ENCODE measurements at regions not wholly inside any gene's neighbourhood (a gene's known extent, or its start where the extent isn't known, plus 50 kb on each side); places are given as distances from the start of the nearest gene placed in this dataset.
"Not testable (repeated sequence)": the region's sequence is repeated elsewhere in the genome, so short reads cannot be mapped to it uniquely, and the experiment has no call there.

DNA sequence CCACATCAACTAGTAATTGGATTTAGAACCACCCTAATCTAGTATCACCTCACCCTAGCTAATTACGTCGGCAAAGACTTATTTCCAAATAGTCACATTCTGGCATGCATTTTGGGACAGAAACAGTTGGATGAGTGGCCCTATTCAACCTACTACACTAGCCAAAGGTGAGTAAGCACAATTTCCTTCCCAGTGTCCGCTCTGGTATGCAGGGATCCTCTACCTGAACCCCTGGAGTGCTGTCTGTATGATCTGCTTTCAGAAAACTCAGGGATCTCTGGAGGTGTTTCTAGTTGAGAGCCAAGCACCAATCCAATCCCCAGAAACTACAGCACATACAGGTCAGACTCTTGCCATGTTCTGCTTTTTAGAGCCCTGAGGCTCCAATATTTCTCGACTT, 717.4 kb upstream of the MANEA start:
- Mint-ChIP-seq H3K9me3 (ENCODE audit: low read depth) (peaks cover 2% of the 10 kb centered on the region), H3K27ac (ENCODE audit: unreplicated experiment) (no peak overlapping the region), H3K27me3 (ENCODE audit: low read depth) (no peaks in the 10 kb centered on the region), H3K4me3 (ENCODE audit: unreplicated experiment) (no peak overlapping the region), H3K36me3 (ENCODE audit: low read depth) (peaks cover 2% of the 10 kb centered on the region), H3K4me1 (ENCODE audit: low read depth) (no peaks in the 10 kb centered on the region)
- TF ChIP-seq, protein P1, sequence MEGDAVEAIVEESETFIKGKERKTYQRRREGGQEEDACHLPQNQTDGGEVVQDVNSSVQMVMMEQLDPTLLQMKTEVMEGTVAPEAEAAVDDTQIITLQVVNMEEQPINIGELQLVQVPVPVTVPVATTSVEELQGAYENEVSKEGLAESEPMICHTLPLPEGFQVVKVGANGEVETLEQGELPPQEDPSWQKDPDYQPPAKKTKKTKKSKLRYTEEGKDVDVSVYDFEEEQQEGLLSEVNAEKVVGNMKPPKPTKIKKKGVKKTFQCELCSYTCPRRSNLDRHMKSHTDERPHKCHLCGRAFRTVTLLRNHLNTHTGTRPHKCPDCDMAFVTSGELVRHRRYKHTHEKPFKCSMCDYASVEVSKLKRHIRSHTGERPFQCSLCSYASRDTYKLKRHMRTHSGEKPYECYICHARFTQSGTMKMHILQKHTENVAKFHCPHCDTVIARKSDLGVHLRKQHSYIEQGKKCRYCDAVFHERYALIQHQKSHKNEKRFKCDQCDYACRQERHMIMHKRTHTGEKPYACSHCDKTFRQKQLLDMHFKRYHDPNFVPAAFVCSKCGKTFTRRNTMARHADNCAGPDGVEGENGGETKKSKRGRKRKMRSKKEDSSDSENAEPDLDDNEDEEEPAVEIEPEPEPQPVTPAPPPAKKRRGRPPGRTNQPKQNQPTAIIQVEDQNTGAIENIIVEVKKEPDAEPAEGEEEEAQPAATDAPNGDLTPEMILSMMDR (IDR thresholded peaks at IDR 0.05): no peak
- DNase-seq (ENCODE audit: low spot score): no peak

DNA sequence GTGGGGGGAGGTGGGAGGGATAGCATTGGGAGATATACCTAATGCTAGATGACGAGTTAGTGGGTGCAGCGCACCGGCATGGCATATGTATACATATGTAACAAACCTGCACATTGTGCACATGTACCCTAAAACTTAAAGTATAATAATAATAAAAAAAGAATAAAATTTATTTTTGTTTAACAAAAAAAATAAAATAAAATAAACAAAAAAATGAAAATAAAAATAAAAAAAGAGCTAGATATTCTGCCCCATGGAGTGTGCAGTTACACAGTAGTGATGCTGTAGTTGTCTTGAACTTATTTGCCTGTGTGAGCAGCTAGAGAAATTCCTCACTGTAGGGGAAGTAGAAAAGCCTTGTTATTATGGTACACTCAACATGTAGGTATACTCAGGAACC, 720.3 kb upstream of the MANEA start:
- DNase-seq (ENCODE audit: low spot score); H3K4me1 Mint-ChIP-seq (ENCODE audit: low read depth); H3K4me3 Mint-ChIP-seq (ENCODE audit: unreplicated experiment); H3K27me3 Mint-ChIP-seq (ENCODE audit: low read depth); H3K36me3 Mint-ChIP-seq (ENCODE audit: low read depth); H3K27ac Mint-ChIP-seq (ENCODE audit: unreplicated experiment): not testable (repeated sequence)
- peaks cover 13% of the 10 kb centered on the region for H3K9me3 Mint-ChIP-seq (ENCODE audit: low read depth)

DNA sequence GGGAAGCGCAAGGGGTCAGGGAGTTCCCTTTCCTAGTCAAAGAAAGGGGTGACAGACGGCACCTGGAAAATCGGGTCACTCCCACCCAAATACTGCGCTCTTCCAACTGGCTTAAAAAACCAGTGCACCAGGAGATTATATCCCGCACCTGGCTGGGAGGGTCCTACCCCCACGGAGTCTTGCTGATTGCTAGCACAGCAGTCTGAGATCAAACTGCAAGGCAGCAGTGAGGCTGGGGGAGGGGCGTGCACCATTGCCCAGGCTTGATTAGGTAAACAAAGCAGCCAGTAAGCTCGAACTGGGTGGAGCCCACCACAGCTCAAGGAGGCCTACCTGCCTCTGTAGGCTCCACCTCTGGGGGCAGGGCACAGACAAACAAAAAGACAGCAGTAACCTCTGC, 726.0 kb upstream of the MANEA start:
- H3K27me3 Mint-ChIP-seq (ENCODE audit: low read depth); H3K27ac Mint-ChIP-seq (ENCODE audit: unreplicated experiment); H3K4me3 Mint-ChIP-seq (ENCODE audit: unreplicated experiment); H3K4me1 Mint-ChIP-seq (ENCODE audit: low read depth); H3K36me3 Mint-ChIP-seq (ENCODE audit: low read depth): not testable (repeated sequence)
- H3K9me3 Mint-ChIP-seq (ENCODE audit: low read depth): peaks cover 16% of the 10 kb centered on the region
- DNase-seq (ENCODE audit: low spot score): peak; percentile 41

DNA sequence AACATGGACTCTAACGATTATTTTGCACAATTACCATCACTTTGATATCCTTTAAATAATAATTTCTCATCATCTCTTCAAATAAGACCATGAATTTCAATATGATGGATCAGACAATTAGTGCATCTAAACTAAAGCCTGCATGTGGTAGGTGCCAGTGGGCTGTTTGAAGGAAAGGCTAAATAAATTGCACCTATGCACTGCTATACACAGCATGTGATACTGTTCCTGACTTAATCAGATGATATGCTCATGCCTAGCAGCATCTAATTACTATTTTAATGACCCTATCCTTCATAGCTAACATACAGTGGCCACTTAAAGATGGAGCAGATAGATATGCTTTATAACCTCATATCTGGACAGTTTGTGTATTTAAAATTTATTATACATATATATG, 731.6 kb upstream of the MANEA start:
- H3K36me3 Mint-ChIP-seq (ENCODE audit: low read depth): no peaks in the 10 kb centered on the region
- H3K27ac Mint-ChIP-seq (ENCODE audit: unreplicated experiment): no peak overlapping the region
- no peaks in the 10 kb centered on the region for H3K4me1 Mint-ChIP-seq (ENCODE audit: low read depth)
- no peak for DNase-seq (ENCODE audit: low spot score)
- H3K27me3 Mint-ChIP-seq (ENCODE audit: low read depth): peaks cover 3% of the 10 kb centered on the region
- no peak overlapping the region for H3K4me3 Mint-ChIP-seq (ENCODE audit: unreplicated experiment)
- TF ChIP-seq, protein P1 (IDR thresholded peaks at IDR 0.05): no peak
- peaks cover under 1% of the 10 kb centered on the region for H3K9me3 Mint-ChIP-seq (ENCODE audit: low read depth)

DNA sequence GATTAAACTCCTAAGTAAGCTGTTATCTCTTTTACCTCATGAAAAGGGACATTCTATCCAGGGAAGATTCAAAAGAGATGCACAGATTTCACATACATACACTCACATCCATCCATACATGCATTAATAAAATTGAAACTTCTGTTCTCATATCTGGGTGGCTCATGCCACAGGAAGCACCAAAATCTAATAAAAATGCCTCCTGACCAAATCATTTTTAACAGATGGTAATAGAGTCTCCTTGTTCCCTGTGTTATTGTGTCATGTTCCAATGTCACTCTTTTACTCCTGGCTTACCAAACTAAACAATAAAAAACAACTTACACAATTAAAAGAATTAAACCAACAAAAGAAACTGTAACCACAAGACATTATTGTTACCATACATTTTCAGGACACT, 742.1 kb upstream of the MANEA start:
- H3K36me3 Mint-ChIP-seq (ENCODE audit: low read depth): no peaks in the 10 kb centered on the region
- TF ChIP-seq, protein P1 (IDR thresholded peaks at IDR 0.05): no peak
- no peak overlapping the region for H3K4me3 Mint-ChIP-seq (ENCODE audit: unreplicated experiment)
- DNase-seq (ENCODE audit: low spot score): no peak
- H3K9me3 Mint-ChIP-seq (ENCODE audit: low read depth): no peaks in the 10 kb centered on the region
- no peak overlapping the region for H3K27ac Mint-ChIP-seq (ENCODE audit: unreplicated experiment)
- peaks cover 2% of the 10 kb centered on the region for H3K27me3 Mint-ChIP-seq (ENCODE audit: low read depth)
- H3K4me1 Mint-ChIP-seq (ENCODE audit: low read depth): no peaks in the 10 kb centered on the region

DNA sequence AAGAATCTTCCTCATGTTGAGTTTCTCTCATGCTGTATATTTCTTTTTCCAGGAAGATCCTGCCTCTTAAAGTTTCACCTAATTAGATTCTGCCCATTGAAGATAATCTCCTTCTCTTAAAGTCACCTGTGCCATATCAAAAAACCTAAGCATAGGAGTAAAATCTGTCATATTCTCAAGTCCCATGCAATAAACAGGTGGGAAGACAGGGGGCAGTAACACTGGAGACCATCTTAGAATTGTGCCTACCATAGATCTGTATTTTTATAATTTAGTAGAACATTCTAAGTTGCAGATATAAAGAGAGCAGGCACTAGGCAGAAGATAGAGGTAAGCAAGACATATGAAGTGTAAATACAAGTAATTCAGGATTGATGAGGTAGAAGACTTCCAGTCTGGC, 763.5 kb upstream of the MANEA start:
- Mint-ChIP-seq H3K9me3 (ENCODE audit: low read depth) (peaks cover 4% of the 10 kb centered on the region), H3K27me3 (ENCODE audit: low read depth) (peaks cover 1% of the 10 kb centered on the region), H3K4me1 (ENCODE audit: low read depth) (no peaks in the 10 kb centered on the region), H3K4me3 (ENCODE audit: unreplicated experiment) (no peak overlapping the region), H3K36me3 (ENCODE audit: low read depth) (no peaks in the 10 kb centered on the region), H3K27ac (ENCODE audit: unreplicated experiment) (no peak overlapping the region)
- DNase-seq (ENCODE audit: low spot score): no peak
- TF ChIP-seq, protein P1 (IDR thresholded peaks at IDR 0.05): peak; percentile 16

Measured in chondrocyte (in vitro differentiated cells).